GM10266 (cell line): ENCODE measurements at regions not wholly inside any gene's neighbourhood (a gene's known extent, or its start where the extent isn't known, plus 50 kb on each side); places are given as distances from the start of the nearest gene placed in this dataset.

Experiments used
- DNase-seq: peaks from one replicate; pipeline ENCODE4 v3.0.0; 2012; ENCODE audit errors: extremely low spot score
- CTCF ChIP-seq: IDR thresholded peaks from 2 replicates; pipeline ENCODE4 v1.5.1; 2012; ENCODE audit warnings: mild to moderate bottlenecking, low read depth; ENCODE audit not compliant: control insufficient read depth, insufficient read depth; ENCODE audit errors: missing control alignments

GRCh38 chr5:13567819-13568218 lies 376.7 kb downstream of the DNAH5 start:
- no peak for DNase-seq
- TF ChIP-seq CTCF: no peak

GRCh38 chr5:13566871-13567339 lies 377.6 kb downstream of the DNAH5 start:
- no peak for DNase-seq
- no peak for TF ChIP-seq CTCF

GRCh38 chr5:13558408-13558807 lies 386.1 kb downstream of the DNAH5 start:
- TF ChIP-seq CTCF: no peak
- no peak for DNase-seq

GRCh38 chr5:13553896-13554295 lies 390.6 kb downstream of the DNAH5 start:
- no peak for DNase-seq
- TF ChIP-seq CTCF: no peak

- no peak for DNase-seq
These were observed 392.1 kb downstream of the DNAH5 start for GRCh38 chr5:13552361-13552760.

GRCh38 chr5:13551645-13552044 lies 392.8 kb downstream of the DNAH5 start:
- TF ChIP-seq CTCF: no peak
- DNase-seq: no peak

More at GRCh38 chr5:13552361-13552760, 392.1 kb downstream of the DNAH5 start:
- no peak for TF ChIP-seq CTCF

- no peak for DNase-seq
- TF ChIP-seq CTCF: no peak
These were observed 404.2 kb downstream of the DNAH5 start for GRCh38 chr5:13540168-13540750.
